HepG2 (cell line): ENCODE measurements at regions not wholly inside any gene's neighbourhood (a gene's known extent, or its start where the extent isn't known, plus 50 kb on each side); places are given as distances from the start of the nearest gene placed in this dataset.

Experiments
- ATAC-seq: fragments of 200-7000 bp; cut with Tn5 transposase; 3 replicates; pipeline ENCODE4 v1.9.1; 2020; ENCODE audit warnings: mild to moderate bottlenecking, moderate library complexity
- BruUV-seq: library from RNA; stranded (reverse); fragments of 400-500 nt; replicated peaks from 2 replicates; lab custom pipeline; 2021; lab: Mats Ljungman, UMichigan
- CTCF ChIA-PET: fragments of 300-600 bp; formaldehyde crosslinking; extraction: SDS; loops from one replicate; lab custom pipeline; 2021; ENCODE audit warnings: low total read pairs, inconsistent platforms, low intra/inter-chr PET ratio; lab: Yijun Ruan, JAX
- POLR2A ChIA-PET: fragments of 350-600 bp; sonication (Branson Sonifier 250); formaldehyde crosslinking; loops from one replicate; lab custom pipeline; 2020; ENCODE audit warnings: antibody characterized with exemption, inconsistent platforms; lab: Yijun Ruan, JAX
- DNase-seq: peaks from one replicate; pipeline ENCODE4 v3.0.0-alpha.2; 2015; ENCODE audit warnings: low spot score
- FAIRE-seq: peaks from 3 replicates; lab custom pipeline; 2011; peaks lifted over from hg19 to GRCh38; lab: Jason Lieb, UNC
- H2AFZ ChIP-seq: one replicate; pipeline ENCODE4 v1.6.1; 2011; ENCODE audit warnings: low read length, inconsistent platforms
- H3K27ac ChIP-seq: fragments of 300-600 bp; 3 replicates; pipeline ENCODE4 v1.8.0; 2011; ENCODE audit warnings: mixed run types, mild to moderate bottlenecking, mixed read lengths, low read length, inconsistent platforms; ENCODE audit not compliant: insufficient read depth; ENCODE audit errors: extremely low read length
- H3K27me3 ChIP-seq, 2 experiments: fragments of 200-600 bp in 1 of 2; 2 replicates in 1 of 2; 3 replicates in 1 of 2; pipeline versions ENCODE4 v1.6.0 to v1.8.0; 2011; ENCODE audit warnings: low read length in 2 of 2, mild to moderate bottlenecking in 2 of 2, moderate library complexity in 2 of 2, inconsistent platforms in 1 of 2; ENCODE audit not compliant: insufficient read depth in 2 of 2, control insufficient read depth in 1 of 2
- H3K36me3 ChIP-seq, 2 experiments: fragments of 200-600 bp in 1 of 2; replicated peaks in 1 of 2; 2 replicates in 1 of 2; 3 replicates in 1 of 2; pipeline versions ENCODE4 v1.5.1 to v1.8.0; 2011; ENCODE audit warnings: low read length in 2 of 2, inconsistent platforms in 1 of 2; ENCODE audit not compliant: insufficient read depth in 2 of 2, control insufficient read depth in 1 of 2
- H3K4me1 ChIP-seq: 2 replicates; pipeline ENCODE4 v1.5.1; 2012; ENCODE audit warnings: low read length, inconsistent platforms; ENCODE audit not compliant: insufficient read depth
- H3K4me2 ChIP-seq: 2 replicates; pipeline ENCODE4 v1.6.0; 2011; ENCODE audit warnings: low read depth, low read length, inconsistent platforms
- H3K4me3 ChIP-seq, 3 experiments: fragments of 200-600 bp in 1 of 3; sonication (generic), shearing (Covaris generic) in 1 of 3; replicated peaks in 1 of 3; 2 replicates each; pipeline ENCODE4 v1.5.1; 2011 to 2016; ENCODE audit warnings: low read length in 3 of 3, inconsistent platforms in 2 of 3, low read depth in 2 of 3, mild to moderate bottlenecking in 2 of 3, control low read depth in 1 of 3, mixed read lengths in 1 of 3; ENCODE audit not compliant: insufficient read depth in 1 of 3
- H3K79me2 ChIP-seq: one replicate; pipeline ENCODE4 v1.6.1; 2011; ENCODE audit warnings: low read length, inconsistent platforms; ENCODE audit not compliant: insufficient read depth
- H3K9ac ChIP-seq: 2 replicates; pipeline ENCODE4 v1.6.0; 2011; ENCODE audit warnings: mild to moderate bottlenecking, low read depth, low read length, inconsistent platforms; ENCODE audit not compliant: insufficient read depth
- H3K9me3 ChIP-seq: 2 replicates; pipeline ENCODE4 v1.5.1; 2012; ENCODE audit warnings: mild to moderate bottlenecking, low read length
- H4K20me1 ChIP-seq: 2 replicates; pipeline ENCODE4 v1.6.0; 2011; ENCODE audit warnings: inconsistent platforms, mild to moderate bottlenecking, low read length, moderate library complexity; ENCODE audit not compliant: insufficient read depth
- DPF2 ChIP-seq: sonication (generic); formaldehyde crosslinking; IDR thresholded peaks from 2 replicates; pipeline ENCODE4 v1.4.0; 2020; ENCODE audit warnings: mild to moderate bottlenecking, low read depth, missing genetic modification reagents, borderline replicate concordance
- E2F5 ChIP-seq: sonication (generic); formaldehyde crosslinking; conservative IDR thresholded peaks from 2 replicates; pipeline ENCODE4 v1.4.0; 2020; ENCODE audit warnings: missing genetic modification reagents
- FOXO1 ChIP-seq: sonication (generic); formaldehyde crosslinking; IDR thresholded peaks from 2 replicates; pipeline ENCODE4 v1.4.0; 2020; ENCODE audit warnings: missing genetic modification reagents
- KLF15 ChIP-seq: sonication (generic); formaldehyde crosslinking; IDR thresholded peaks from 2 replicates; pipeline ENCODE4 v1.8.1; 2023; ENCODE audit warnings: borderline replicate concordance, mild to moderate bottlenecking, inconsistent platforms, missing genetic modification reagents, mixed read lengths
- MAFK ChIP-seq, 2 experiments: IDR thresholded peaks in 1 of 2; conservative IDR thresholded peaks in 1 of 2; 2 replicates each; pipeline ENCODE4 v1.6.1; 2011; ENCODE audit warnings: improper control_type of control experiment in 2 of 2, low read length in 2 of 2
- PHF5A ChIP-seq: IDR thresholded peaks from one replicate; pipeline ENCODE4 v1.6.1; 2018; ENCODE audit warnings: low read depth, missing genetic modification reagents; ENCODE audit not compliant: unreplicated experiment
- PITX1 ChIP-seq: sonication (generic); formaldehyde crosslinking; IDR thresholded peaks from 2 replicates; pipeline ENCODE4 v1.5.1; 2020; ENCODE audit warnings: mild to moderate bottlenecking, missing genetic modification reagents
- PLRG1 ChIP-seq: fragments of 450-650 bp; conservative IDR thresholded peaks from 2 replicates; pipeline ENCODE4 v1.6.1; 2016
- RARA ChIP-seq: IDR thresholded peaks from 2 replicates; pipeline ENCODE4 v1.6.1; 2016; ENCODE audit warnings: missing genetic modification reagents, missing compliant biosample characterization
- SMARCC2 ChIP-seq: fragments of 450-650 bp; IDR thresholded peaks from 2 replicates; pipeline ENCODE4 v1.6.1; 2017; ENCODE audit warnings: antibody characterized with exemption, mild to moderate bottlenecking
- STAT6 ChIP-seq: sonication (generic); formaldehyde crosslinking; IDR thresholded peaks from 2 replicates; pipeline ENCODE4 v1.4.0; 2020; ENCODE audit warnings: missing genetic modification reagents, mild to moderate bottlenecking, borderline replicate concordance
- ZFYVE20 ChIP-seq: sonication (generic); formaldehyde crosslinking; IDR thresholded peaks from 2 replicates; pipeline ENCODE4 v1.8.0; 2023; ENCODE audit warnings: low read depth, mild to moderate bottlenecking, moderate library complexity, missing genetic modification reagents, borderline replicate concordance
- ZNF34 ChIP-seq: sonication (generic); formaldehyde crosslinking; IDR thresholded peaks from 2 replicates; pipeline ENCODE4 v1.4.0; 2020; ENCODE audit warnings: mild to moderate bottlenecking, missing genetic modification reagents, borderline replicate concordance
- WGBS: methylation state at CpG from one replicate; pipeline ENCODE4 v1.1.6; 2017; ENCODE audit warnings: low lambda C conversion rate; 5-methylcytosine and 5-hydroxymethylcytosine counted together
- in situ Hi-C: cut with HindIII; loops from 2 replicates; pipeline ENCODE4 v1.10.0; 2017; ENCODE audit warnings: low pct_unique_long_range_greater_than_20kb; ENCODE audit not compliant: extremely low pct_ligation_motif_present
- intact Hi-C: fragments of 100-400 bp; cut with micrococcal nuclease; formaldehyde crosslinking; loops from one replicate; pipeline ENCODE4 v1.10.0; 2022; ENCODE audit not compliant: unreplicated experiment
- TF ChIP-seq, protein P1 (sequence below): sonication (generic); formaldehyde crosslinking; IDR thresholded peaks from 2 replicates; pipeline ENCODE4 v1.5.1; 2020; ENCODE audit warnings: missing genetic modification reagents, mild to moderate bottlenecking, borderline replicate concordance
- TF ChIP-seq, protein P2 (sequence below): sonication (generic); formaldehyde crosslinking; IDR thresholded peaks from 2 replicates; pipeline ENCODE4 v1.4.0; 2020; ENCODE audit warnings: missing genetic modification reagents
- TF ChIP-seq, protein P3 (sequence below): sonication (generic); formaldehyde crosslinking; IDR thresholded peaks from 2 replicates; pipeline ENCODE4 v1.8.1; 2023; ENCODE audit warnings: mild to moderate bottlenecking, missing genetic modification reagents, borderline replicate concordance

- Histone ChIP-seq H3K4me1 (no peaks in the 10 kb centered on the region), H3K27me3 (no peaks in the 10 kb centered on the region), H3K4me3 (no peak overlapping the region), H3K4me2 (no peak overlapping the region), H2AFZ (no peak overlapping the region), H3K9me3 (no peaks in the 10 kb centered on the region), H3K36me3 (no peaks in the 10 kb centered on the region), H3K79me2 (no peaks in the 10 kb centered on the region), H3K9ac (no peak overlapping the region), H3K27ac (no peak overlapping the region), H4K20me1 (no peaks in the 10 kb centered on the region)
- FAIRE-seq (no peak), DNase-seq (no peak), ATAC-seq (no peak)
- no TSS peak for BruUV-seq
- 21% methylated on average over 4 of the region's 4 CpGs for WGBS
- intact Hi-C loops (no loop called here), in situ Hi-C loops (no loop called here)
- CTCF ChIA-PET: no interaction called here
- POLR2A ChIA-PET: no interaction called here
- TF ChIP-seq E2F5 (CRISPR knock-in tag) (no peak), SMARCC2 (no peak), FOXO1 (CRISPR knock-in tag) (no peak), PHF5A (CRISPR knock-in tag) (no peak), ZFYVE20 (no peak), RARA (CRISPR knock-in tag) (no peak), DPF2 (CRISPR knock-in tag) (no peak), STAT6 (CRISPR knock-in tag) (no peak), MAFK (conservative IDR thresholded peaks at IDR 0.05 in 1 of 2, IDR thresholded peaks at IDR 0.05 in 1 of 2; ENCODE audit: low read length in 2 of 2) (no peak), PLRG1 (no peak), ZNF34 (no peak), KLF15 (CRISPR knock-in tag) (no peak), PITX1 (CRISPR knock-in tag) (no peak)
- TF ChIP-seq, protein P1, sequence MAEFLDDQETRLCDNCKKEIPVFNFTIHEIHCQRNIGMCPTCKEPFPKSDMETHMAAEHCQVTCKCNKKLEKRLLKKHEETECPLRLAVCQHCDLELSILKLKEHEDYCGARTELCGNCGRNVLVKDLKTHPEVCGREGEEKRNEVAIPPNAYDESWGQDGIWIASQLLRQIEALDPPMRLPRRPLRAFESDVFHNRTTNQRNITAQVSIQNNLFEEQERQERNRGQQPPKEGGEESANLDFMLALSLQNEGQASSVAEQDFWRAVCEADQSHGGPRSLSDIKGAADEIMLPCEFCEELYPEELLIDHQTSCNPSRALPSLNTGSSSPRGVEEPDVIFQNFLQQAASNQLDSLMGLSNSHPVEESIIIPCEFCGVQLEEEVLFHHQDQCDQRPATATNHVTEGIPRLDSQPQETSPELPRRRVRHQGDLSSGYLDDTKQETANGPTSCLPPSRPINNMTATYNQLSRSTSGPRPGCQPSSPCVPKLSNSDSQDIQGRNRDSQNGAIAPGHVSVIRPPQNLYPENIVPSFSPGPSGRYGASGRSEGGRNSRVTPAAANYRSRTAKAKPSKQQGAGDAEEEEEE (CRISPR knock-in tag): no peak
- TF ChIP-seq, protein P2, sequence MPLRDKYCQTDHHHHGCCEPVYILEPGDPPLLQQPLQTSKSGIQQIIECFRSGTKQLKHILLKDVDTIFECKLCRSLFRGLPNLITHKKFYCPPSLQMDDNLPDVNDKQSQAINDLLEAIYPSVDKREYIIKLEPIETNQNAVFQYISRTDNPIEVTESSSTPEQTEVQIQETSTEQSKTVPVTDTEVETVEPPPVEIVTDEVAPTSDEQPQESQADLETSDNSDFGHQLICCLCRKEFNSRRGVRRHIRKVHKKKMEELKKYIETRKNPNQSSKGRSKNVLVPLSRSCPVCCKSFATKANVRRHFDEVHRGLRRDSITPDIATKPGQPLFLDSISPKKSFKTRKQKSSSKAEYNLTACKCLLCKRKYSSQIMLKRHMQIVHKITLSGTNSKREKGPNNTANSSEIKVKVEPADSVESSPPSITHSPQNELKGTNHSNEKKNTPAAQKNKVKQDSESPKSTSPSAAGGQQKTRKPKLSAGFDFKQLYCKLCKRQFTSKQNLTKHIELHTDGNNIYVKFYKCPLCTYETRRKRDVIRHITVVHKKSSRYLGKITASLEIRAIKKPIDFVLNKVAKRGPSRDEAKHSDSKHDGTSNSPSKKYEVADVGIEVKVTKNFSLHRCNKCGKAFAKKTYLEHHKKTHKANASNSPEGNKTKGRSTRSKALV (CRISPR knock-in tag): no peak
- TF ChIP-seq, protein P3, sequence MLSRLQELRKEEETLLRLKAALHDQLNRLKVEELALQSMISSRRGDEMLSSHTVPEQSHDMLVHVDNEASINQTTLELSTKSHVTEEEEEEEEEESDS (CRISPR knock-in tag): no peak
Observed at GRCh38 chr1:97989094-97989680, 68.4 kb upstream of the DPYD start.
